Left renal cortex interstitium (tissue), 4 donors: ENCODE measurements at regions not wholly inside any gene's neighbourhood (a gene's known extent, or its start where the extent isn't known, plus 50 kb on each side); places are given as distances from the start of the nearest gene placed in this dataset.

Experiments used
- DNase-seq, 4 donors: peaks; one replicate each; pipeline ENCODE4 v3.0.0-alpha.2; 2013; ENCODE audit warnings: low read depth in 4 of 4, low spot score in 2 of 4, missing footprints in 1 of 4

DNA sequence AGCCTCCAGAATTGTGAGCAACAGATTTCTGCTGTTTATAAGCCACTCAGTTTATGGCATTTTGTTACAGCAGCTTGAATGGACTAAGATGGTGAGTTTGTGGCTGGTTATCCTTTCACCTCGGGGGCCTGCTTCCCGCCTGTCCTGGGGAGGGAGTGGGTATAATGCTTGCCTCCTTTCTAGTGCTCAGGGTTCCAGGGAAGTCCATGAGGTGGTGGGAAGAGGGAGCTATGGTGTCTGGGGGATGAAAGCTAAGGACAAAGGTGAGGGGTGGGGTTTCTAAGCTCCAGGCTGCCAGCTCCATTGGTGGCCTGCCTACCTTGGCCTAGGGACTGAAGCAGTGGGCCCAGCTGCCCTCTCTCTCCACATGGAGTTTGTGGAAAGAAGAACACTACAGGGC, 50.2 kb upstream of the SDK2 start:
- no peak for DNase-seq

GRCh38 chr17:73695035-73695738, 50.9 kb upstream of the SDK2 start:
- DNase-seq, result no peak

GRCh38 chr17:73696251-73696650, 52.0 kb upstream of the SDK2 start:
- DNase-seq, result no peak

GRCh38 chr17:73697872-73698271, 53.6 kb upstream of the SDK2 start:
- DNase-seq, result no peak

DNA sequence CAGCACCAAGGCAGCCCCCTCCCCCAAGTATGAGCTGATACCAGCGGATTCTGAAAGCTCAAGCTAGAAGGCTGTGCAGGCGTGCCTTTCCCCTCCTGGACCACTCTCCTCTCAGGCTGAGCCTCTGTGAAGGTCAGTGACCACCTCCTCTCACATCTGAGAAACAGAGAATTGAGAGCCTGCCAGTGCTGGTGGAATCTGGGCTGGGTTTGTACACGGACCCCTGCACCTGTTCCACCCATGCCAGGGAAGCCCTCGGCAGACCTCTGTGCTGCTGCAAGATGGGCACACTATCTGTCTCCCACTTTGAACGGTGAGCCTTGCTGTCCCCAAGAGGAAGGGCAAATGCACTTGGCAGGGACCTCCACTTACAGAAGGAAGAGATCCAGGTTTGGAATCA, 54.7 kb upstream of the SDK2 start:
- no peak for DNase-seq

DNA sequence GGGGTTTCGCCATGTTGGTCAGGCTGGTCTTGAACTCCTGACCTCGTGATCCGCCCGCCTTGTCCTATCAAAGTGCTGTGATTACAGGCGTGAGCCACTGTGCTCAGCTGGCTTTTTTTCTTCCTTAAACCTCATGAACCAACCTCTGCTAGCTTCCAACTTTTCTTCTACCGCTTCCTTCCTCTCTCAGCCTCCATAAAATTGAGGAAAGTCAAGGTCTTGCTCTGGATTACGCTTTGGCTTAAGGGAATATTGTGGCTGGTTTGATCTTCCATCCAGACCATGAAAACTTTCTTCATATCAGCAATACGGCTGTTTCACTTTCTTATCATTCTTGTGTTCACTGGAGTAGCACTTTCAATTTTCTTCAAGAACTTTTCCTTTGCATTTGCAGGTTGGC, 57.5 kb upstream of the SDK2 start:
- DNase-seq, result no peak

DNA sequence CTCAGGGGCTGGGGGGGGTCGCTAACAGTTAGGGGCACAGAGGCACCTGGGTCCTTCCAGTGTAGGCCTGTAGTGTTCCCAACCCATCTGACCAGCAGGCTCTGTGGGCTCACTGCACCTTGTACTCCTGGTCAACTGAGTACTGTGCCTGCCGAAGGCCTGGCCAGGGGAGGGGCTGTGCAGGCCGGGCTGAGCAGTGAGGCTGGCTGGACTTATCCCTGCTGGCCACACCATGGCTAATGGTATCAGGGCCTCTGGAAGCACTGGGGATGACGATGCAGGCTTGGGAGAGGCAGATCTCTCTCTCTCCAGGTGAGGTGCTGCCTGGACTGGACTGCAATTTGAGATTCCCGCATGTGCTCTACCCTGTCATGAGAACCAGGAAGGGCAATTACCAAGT, 58.9 kb upstream of the SDK2 start:
- no peak for DNase-seq

GRCh38 chr17:73703917-73704316, 59.7 kb upstream of the SDK2 start:
- DNase-seq, result no peak

GRCh38 chr17:73705594-73705993, 61.3 kb upstream of the SDK2 start:
- no peak for DNase-seq

DNA sequence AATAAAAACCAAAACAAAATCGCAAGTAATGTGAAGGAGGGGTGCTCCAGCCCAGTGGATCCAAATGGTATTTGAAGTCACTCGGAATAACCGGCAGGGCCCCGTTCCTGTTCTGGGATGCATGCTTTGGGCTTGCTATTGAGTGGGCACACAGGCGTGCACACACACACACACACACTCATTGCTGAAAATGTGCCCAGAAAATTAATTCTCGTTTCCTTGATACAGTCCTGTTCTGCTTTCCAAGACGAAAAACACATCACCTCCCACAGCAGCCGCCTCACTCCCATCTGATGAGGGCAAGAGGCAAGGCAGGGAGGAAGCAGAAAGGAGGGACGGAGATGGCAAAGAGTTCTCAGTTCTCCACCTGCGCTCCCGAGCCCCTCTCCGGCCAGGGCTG, 62.2 kb upstream of the SDK2 start:
- DNase-seq, result no peak

- DNase-seq, result no peak
Observed at GRCh38 chr17:73706858-73707257, 62.6 kb upstream of the SDK2 start.

- no peak for DNase-seq
Observed at GRCh38 chr17:73707358-73707757, 63.1 kb upstream of the SDK2 start.

DNA sequence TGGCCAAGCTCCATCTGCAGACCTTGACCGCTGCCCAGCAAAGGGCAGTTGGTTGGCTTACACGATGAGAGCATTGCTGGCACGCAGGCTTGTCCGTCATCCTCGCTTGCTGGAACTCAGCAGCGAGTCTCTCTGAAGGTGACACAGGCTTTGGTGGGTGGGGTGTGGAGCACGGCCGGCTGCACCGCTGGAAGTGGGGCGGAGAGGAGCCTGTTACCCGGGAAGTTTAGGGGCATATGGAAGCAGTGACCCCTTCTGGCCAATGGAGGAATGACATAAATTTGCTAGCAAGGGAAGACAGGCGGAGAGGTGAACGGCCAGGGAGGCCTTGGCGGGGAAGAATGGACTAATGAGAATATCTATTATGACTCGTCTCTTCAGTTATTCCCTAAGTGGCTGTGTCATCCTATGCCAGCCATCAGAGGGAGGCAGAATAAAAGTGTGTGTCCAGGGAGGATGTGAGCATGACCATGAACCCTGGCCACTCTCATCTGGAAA, 65.9 kb upstream of the SDK2 start:
- DNase-seq, result peak; percentile 61 to 81 (median 63)

DNA sequence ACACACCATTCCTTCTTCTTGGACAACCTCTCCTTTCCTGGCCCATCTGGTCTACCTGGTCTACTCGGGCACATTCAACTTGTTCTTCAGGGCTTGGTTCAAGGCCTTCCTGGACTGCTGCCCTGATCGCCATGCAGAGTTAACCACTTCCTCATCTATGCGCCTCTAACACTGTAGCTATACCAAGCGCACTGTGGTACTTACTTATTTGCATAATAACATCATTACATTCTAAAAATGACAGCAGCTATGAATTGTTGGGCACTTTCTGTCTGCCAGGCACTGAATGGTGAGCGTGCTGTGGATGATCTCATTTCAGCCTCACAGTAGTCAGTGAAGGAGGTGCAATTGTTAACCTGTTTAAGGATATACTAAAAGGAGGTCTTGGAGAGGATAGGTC, 66.9 kb upstream of the SDK2 start:
- no peak for DNase-seq

DNA sequence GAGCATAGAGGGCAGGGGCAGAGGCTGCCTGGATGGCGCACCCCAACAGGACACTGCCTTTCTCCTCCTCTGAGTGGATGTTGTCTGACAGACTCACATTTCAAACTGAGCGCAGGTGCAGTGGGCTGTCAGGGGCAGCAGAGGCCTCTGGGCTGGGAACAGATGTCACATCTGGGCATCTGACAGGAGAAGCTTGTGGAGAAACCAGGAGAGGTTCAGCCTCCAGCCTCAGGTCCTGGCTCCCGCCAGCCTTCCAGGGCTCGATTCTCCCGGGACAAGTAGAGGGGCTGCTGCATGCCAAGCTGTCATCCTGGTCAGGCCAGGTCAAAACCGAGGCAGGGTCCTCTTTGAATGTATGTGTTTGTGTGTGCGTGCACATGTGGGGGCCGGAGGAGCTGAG, 67.7 kb upstream of the SDK2 start:
- DNase-seq, result no peak

- DNase-seq, result no peak
Observed at GRCh38 chr17:73713136-73713535, 68.9 kb upstream of the SDK2 start.

- no peak for DNase-seq
Observed at GRCh38 chr17:73715769-73716168, 71.5 kb upstream of the SDK2 start.

DNA sequence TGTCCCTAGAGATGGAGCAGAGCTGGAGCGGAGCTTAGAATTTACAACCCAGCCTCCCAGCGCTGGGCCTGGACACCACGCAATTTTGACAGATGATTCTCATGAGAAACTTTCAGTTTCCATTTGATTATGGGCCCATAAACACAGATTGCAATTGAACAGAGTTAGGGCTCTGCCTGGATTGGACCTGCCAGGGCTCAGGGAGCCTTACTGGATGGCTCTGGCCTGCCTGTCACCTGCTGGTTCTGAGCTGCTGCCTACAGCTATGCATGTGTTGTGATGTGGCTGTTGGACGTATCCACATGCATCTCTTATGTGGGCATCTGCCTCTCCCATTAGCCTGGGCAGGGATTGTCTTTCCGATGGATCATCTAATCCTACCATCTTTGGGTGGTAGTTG, 73.4 kb upstream of the SDK2 start:
- no peak for DNase-seq

DNA sequence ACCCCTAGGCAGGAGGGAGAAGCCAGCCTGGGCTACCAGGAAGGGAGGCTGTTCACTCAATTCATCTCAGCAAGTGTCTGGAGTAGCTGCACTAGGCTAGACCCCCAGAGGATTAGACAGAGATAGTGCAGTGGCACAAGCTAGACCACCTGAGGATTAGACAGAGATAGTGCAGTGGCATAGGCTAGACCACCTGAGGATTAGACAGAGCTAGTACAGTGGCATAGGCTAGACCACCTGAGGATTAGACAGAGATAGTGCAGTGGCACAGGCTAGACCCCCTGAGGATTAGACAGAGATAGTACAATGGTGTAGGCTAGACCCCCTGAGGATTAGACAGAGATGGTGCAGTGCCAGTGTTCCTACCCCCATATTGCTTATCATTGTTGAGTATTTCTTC, 74.1 kb upstream of the SDK2 start:
- no peak for DNase-seq

DNA sequence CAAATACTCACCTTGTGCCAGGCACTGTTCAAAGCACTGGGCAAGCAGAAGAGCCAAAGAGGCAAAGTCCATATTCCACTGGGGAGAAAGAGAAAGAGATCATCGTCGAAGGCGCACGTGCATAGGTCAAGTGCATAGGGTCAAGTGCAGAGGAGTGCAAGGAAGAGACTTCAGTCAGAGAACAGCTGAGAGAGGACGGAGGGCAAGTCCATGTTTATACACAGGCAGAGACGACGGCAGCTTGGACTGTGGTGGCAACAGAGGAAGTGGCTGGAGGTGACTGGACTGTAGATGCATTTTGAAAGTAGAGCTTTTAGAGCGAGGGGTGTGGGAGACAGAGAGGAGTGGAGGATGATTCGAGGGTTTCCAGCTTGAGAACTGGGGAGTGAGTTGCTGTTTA, 74.7 kb upstream of the SDK2 start:
- no peak for DNase-seq

GRCh38 chr17:73719588-73720071, 75.4 kb upstream of the SDK2 start:
- DNase-seq, result peak in 2 of 4 donors; percentile 37 to 50

- DNase-seq, result no peak
Observed at GRCh38 chr17:73720187-73720834, 76.1 kb upstream of the SDK2 start.
